Body of pancreas (tissue), 4 donors: ENCODE measurements at regions not wholly inside any gene's neighbourhood (a gene's known extent, or its start where the extent isn't known, plus 50 kb on each side); places are given as distances from the start of the nearest gene placed in this dataset.

Experiments
- ATAC-seq: fragments of 150-250 bp; one replicate; pipeline ENCODE4 v1.9.1; 2016
- DNase-seq, 4 donors: peaks; one replicate each; pipeline ENCODE4 v3.0.0-alpha.2; 2019
- H3K27ac ChIP-seq, 4 donors: fragments of 200-600 bp; sonication (generic); 1 replicate in 3 of 4; 2 replicates in 1 of 4; pipeline versions ENCODE4 v1.5.1 to v1.6.1; 2016 to 2019; ENCODE audit warnings: mild to moderate bottlenecking in 1 of 4, mixed read lengths in 1 of 4, moderate library complexity in 1 of 4
- H3K27me3 ChIP-seq, 2 donors: fragments of 200-600 bp; sonication (generic); one replicate each; pipeline ENCODE4 v1.6.0; 2016; ENCODE audit warnings: mild to moderate bottlenecking in 1 of 2
- H3K36me3 ChIP-seq, 2 donors: fragments of 200-600 bp; sonication (generic); replicated peaks in 1 of 2; 2 replicates each; pipeline ENCODE4 v1.5.1; 2016; ENCODE audit warnings: low read depth in 2 of 2; ENCODE audit not compliant: insufficient read depth in 1 of 2
- H3K4me1 ChIP-seq: fragments of 200-600 bp; sonication (generic); one replicate; pipeline ENCODE4 v1.6.0; 2016
- H3K4me3 ChIP-seq, 2 donors: fragments of 200-600 bp; sonication (generic); 1 replicate in 1 of 2; 2 replicates in 1 of 2; pipeline ENCODE4 v1.5.1; 2016 to 2019
- H3K9me3 ChIP-seq, 3 donors: fragments of 200-600 bp; sonication (generic); 1 replicate in 2 of 3; 2 replicates in 1 of 3; pipeline ENCODE4 v1.5.1; 2016
- POLR2A ChIP-seq, 3 donors: fragments of 450-650 bp; IDR thresholded peaks; one replicate each; pipeline ENCODE4 v1.6.1; 2016; ENCODE audit warnings: antibody characterized with exemption in 3 of 3, mild to moderate bottlenecking in 2 of 3
- WGBS, 2 donors: methylation state at CpG; one replicate each; pipeline ENCODE4 v1.1.5; 2017; 5-methylcytosine and 5-hydroxymethylcytosine counted together
- intact Hi-C: fragments of 100-400 bp; cut with DNase I; formaldehyde crosslinking; loops from one replicate; pipeline ENCODE4 v1.15.1; 2023
- TF ChIP-seq, protein P1 (sequence below), 7 experiments: fragments of 450-650 bp in 4 of 7; fragments of 200-600 bp in 3 of 7; sonication (generic) in 3 of 7; IDR thresholded peaks; one replicate each; pipeline ENCODE4 v1.5.1; 2016 to 2019; ENCODE audit warnings: antibody characterized with exemption in 7 of 7

DNA sequence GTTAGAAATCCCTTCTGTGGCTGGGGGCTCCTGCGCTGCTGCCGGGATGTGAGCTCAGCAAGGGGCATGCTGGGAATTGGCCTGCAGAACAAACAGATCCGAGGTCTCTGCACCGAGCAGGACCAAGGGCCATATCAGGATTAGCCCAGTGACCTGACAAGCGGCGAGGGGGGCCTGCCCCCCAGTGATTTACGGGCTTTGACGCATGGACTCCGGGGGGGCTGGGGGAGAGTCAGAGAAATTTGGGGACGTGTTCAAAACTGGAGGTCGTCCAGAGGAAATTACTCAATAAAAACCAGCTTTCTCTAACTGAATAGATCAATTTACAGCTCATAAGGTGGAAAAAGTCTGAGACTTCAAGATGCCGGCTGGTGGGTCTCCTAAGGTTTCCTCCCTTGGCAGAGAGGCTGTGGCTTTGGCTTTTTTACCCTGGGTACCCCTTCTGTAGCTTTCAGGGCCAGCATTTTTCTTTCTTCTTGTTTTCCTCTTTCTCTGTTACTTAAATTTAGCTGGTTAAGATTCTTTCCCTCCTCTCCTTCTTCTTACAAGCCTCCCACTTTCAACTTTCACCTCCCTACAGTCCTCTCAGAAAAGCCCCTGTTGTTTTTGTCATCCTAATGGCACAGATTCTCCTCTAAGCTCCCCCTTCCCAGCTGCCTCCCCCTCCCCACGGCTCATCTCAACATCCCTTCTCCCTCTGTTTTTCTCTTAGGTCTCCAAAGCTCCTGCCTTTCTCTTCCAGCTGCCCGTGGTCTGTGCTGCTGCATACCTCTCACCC, 551.0 kb downstream of the CCDC171 start:
- Histone ChIP-seq H3K27me3 (no peaks in the 10 kb centered on the region), H3K4me1 (peaks cover 23% of the 10 kb centered on the region), H3K27ac (peak overlapping the region in 1 of 4 donors; percentile 39), H3K36me3 (no peaks in the 10 kb centered on the region), H3K9me3 (no peaks in the 10 kb centered on the region), H3K4me3 (no peak overlapping the region)
- peak; percentile 15 to 50 (median 36) for DNase-seq
- intact Hi-C loops: no loop called here
- no peak for TF ChIP-seq POLR2A (IDR thresholded peaks at IDR 0.05)
- TF ChIP-seq, protein P1, sequence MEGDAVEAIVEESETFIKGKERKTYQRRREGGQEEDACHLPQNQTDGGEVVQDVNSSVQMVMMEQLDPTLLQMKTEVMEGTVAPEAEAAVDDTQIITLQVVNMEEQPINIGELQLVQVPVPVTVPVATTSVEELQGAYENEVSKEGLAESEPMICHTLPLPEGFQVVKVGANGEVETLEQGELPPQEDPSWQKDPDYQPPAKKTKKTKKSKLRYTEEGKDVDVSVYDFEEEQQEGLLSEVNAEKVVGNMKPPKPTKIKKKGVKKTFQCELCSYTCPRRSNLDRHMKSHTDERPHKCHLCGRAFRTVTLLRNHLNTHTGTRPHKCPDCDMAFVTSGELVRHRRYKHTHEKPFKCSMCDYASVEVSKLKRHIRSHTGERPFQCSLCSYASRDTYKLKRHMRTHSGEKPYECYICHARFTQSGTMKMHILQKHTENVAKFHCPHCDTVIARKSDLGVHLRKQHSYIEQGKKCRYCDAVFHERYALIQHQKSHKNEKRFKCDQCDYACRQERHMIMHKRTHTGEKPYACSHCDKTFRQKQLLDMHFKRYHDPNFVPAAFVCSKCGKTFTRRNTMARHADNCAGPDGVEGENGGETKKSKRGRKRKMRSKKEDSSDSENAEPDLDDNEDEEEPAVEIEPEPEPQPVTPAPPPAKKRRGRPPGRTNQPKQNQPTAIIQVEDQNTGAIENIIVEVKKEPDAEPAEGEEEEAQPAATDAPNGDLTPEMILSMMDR (IDR thresholded peaks at IDR 0.05): no peak
- peak; percentile 51 for ATAC-seq
- WGBS, 2 donors: 32% methylated on average over 14 of the region's 14 CpGs

DNA sequence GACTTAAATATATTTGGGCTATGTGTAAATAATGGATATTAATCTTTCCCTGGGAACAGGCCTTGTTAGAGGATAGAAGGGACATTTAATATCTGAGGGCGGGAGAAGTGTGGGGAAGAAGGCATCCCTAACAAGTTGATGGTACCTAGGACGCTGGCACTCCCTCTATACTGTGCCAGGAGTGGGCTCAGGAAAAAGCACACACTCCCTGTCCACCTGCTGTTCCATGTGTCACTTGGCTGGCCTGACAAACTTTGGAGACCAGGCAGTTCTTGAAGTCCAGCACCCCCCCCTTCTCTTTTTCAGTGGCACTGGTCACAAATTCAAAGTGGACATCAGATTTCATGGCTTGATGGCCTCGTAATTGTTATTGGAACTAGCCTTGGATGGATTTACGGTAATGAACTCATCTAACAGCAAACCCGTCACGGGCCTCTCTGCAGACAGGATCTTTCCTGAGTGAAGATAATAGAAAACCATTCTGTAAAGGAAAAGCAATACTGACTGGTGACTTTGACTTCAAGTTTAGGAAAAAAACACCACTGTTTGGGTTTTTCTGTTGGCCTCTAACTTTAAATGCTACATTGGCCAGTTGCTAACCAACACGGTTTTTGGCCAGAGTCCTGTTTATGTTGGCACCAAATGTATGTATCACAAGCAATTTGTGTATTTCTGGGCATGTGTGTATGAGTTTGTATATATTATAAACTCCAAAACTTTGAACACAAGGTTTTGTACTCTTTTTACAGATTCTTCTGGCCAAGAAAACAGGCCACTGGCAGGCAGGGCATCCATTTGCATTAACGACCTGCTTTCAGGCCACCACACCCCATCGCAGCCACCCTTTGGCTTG, 552.6 kb downstream of the CCDC171 start:
- DNase-seq (no peak), ATAC-seq (no peak)
- H3K4me3 ChIP-seq: no peak overlapping the region
- no peak for TF ChIP-seq POLR2A (IDR thresholded peaks at IDR 0.05)
- TF ChIP-seq, protein P1 (IDR thresholded peaks at IDR 0.05): no peak
- H3K4me1 ChIP-seq: peaks cover 23% of the 10 kb centered on the region
- no peaks in the 10 kb centered on the region for H3K27me3 ChIP-seq
- H3K27ac ChIP-seq: no peak overlapping the region
- 77 to 78% methylated on average over 8 to 9 of the region's 9 CpGs for WGBS, 2 donors
- no peaks in the 10 kb centered on the region for H3K9me3 ChIP-seq
- no peaks in the 10 kb centered on the region for H3K36me3 ChIP-seq
- intact Hi-C loops: no loop called here

GRCh38 chr9:16106021-16106571, 553.3 kb downstream of the CCDC171 start:
- DNase-seq: no peak
- ATAC-seq: no peak
- no peak overlapping the region for H3K27ac ChIP-seq
- no peaks in the 10 kb centered on the region for H3K27me3 ChIP-seq
- 64 to 69% methylated on average over 9 of the region's 9 CpGs for WGBS, 2 donors
- no peak for TF ChIP-seq POLR2A (IDR thresholded peaks at IDR 0.05)
- TF ChIP-seq, protein P1 (IDR thresholded peaks at IDR 0.05): no peak
- no peaks in the 10 kb centered on the region for H3K9me3 ChIP-seq
- H3K4me3 ChIP-seq: no peak overlapping the region
- no peaks in the 10 kb centered on the region for H3K36me3 ChIP-seq
- H3K4me1 ChIP-seq: peaks cover 17% of the 10 kb centered on the region
- intact Hi-C loops: no loop called here

- 78 to 85% methylated on average over 6 of the region's 6 CpGs for WGBS, 2 donors
- H3K4me1 ChIP-seq: no peaks in the 10 kb centered on the region
- H3K36me3 ChIP-seq: no peaks in the 10 kb centered on the region
- TF ChIP-seq, protein P1 (IDR thresholded peaks at IDR 0.05): no peak
- no peak for TF ChIP-seq POLR2A (IDR thresholded peaks at IDR 0.05)
- ATAC-seq: no peak
- H3K27ac ChIP-seq: no peak overlapping the region
- DNase-seq: no peak
- H3K27me3 ChIP-seq: no peaks in the 10 kb centered on the region
- no peak overlapping the region for H3K4me3 ChIP-seq
- no peaks in the 10 kb centered on the region for H3K9me3 ChIP-seq
- intact Hi-C loops: no loop called here
Observed at GRCh38 chr9:16112116-16112515, 559.3 kb downstream of the CCDC171 start.
